Pulmonary artery endothelial cell (primary cell): ENCODE measurements at regions not wholly inside any gene's neighbourhood (a gene's known extent, or its start where the extent isn't known, plus 50 kb on each side); places are given as distances from the start of the nearest gene placed in this dataset.

ENCODE experiments used
- DNase-seq: peaks from one replicate; pipeline ENCODE4 v3.0.0-alpha.2; 2011; ENCODE audit warnings: low read depth, low spot score

- DNase-seq = no peak
These were observed 509.9 kb downstream of the ZNF608 start for GRCh38 chr5:124236361-124237205.

DNA sequence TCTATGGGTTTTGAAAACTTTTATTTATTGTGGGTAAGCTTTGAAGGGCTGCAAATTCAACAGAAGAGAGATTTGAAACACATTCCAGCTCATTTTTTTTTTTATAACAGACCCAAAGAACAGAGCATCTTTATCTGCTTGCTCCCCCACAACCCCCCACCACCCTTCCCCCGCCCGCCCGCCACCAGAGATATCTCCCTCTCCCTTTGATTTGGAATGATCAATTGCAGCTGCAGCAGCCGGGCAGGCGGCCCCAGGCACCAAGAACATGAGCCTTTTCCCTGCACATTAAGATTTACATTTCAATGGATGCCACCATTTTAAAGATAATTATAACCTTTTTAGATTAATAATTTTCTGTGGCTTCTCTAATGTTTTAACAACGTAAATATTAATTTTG lies 510.9 kb downstream of the ZNF608 start:
- no peak for DNase-seq

DNA sequence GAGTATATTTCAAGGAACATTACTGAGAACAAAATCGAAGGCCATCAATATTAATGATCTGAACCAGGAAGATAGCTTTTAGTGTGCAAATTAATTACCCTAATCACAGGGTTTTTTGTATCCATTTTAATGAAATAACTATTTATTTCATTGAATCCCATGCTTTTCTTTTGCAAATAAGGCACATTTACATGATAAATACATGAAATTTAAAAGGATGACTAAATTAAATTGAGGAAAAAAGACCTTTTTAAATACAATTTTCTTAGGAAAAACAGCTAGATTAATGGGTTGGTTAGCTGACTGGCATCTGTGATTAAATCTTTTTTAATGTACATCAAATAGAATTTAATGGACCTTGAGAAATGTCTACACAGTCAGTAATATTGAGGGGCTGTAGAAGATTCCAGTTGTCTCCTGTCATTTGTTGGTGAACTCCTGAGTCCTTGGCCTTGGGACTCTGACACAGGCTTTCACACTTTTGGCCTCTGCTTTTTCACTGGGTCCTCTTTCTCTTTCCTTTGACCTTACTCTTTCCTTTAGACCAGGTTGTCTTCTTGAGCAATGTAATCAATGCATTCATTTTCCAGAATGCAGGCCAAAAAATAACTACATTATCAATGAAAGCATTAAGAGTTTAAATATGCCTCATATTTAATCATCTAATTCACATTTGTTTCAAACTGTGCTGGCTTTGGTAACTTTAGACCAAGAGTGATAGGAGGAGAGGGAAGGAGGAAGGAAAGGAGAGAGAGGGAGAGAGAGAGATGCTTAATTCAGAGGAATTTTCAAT lies 511.5 kb downstream of the ZNF608 start:
- no peak for DNase-seq

DNA sequence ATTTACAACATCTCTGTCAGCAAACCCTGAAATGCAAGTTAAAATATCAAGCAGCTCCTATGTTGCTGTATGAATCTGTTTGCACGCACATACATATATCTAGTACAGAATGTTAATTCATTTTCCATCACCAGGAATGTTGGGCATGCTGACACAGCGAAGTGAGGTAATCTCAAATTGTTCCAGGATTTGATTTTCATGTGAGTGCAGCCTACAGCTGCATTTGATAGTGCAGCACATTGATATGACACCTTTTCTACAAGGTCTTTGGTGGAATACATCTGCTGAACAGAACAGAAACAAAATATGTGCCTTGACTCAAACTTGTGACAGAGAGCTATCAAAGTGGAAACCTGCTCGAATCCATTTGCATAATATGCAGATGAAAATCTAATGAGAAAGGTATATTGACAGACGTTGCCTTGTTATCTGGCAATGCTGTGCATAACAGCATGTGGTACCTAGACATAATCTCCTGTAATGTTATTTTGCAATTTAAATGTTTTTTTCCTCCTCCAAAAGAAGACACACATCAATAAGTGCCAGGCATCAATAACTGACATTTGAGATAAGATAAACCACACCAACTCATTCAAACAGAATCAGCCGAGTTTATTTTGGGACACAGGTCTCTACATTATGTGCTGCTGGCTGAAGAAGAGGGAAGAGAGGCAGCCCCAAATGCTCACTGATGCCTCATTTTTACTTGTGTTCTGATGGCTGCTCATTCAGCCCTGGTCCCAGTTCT lies 512.2 kb downstream of the ZNF608 start:
- DNase-seq = no peak

- DNase-seq = no peak
These were observed 513.9 kb downstream of the ZNF608 start for GRCh38 chr5:124232515-124232914.

DNA sequence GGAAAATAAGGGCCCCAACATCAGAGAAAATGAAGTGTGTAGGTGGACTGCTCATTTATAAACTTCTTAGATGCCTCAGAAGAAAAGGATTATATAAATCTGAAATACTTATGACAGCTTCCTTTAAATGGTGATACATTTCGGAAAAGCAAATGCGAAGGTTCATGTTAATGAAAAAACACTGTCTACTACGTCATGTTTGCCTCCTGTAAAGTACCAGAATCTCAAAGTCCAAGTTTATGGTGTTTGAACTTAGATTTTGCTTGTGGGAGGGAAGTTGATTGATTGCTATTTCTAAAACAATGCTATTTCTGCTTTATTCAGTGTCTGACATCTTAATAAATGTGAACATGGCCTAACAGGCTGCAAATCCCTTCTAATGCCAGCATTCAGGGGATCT lies 514.6 kb downstream of the ZNF608 start:
- DNase-seq = no peak

- DNase-seq = no peak
These were observed 515.2 kb downstream of the ZNF608 start for GRCh38 chr5:124231230-124231629.

- no peak for DNase-seq
These were observed 516.0 kb downstream of the ZNF608 start for GRCh38 chr5:124230456-124230855.

DNA sequence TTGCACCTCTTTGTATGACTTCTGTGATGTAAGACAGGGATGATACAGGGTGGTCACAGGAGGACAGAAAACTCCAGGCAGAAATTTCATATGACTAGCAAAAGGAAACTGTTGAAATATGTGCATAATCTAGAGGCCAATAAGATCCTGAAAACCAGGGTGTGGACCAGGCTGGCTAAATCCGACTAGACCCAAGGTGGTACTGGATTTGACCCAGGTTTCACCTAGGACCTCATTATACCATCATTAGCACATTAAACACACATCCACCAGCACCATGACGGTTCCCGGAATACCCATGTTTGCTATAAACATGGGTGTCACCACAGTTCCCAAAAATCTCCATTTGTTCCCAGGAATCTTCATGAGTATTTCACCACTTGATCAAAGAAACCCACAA lies 517.1 kb downstream of the ZNF608 start:
- DNase-seq = no peak

- DNase-seq = no peak
These were observed 518.5 kb downstream of the ZNF608 start for GRCh38 chr5:124227914-124228313.

GRCh38 chr5:124220418-124220817 lies 526.0 kb downstream of the ZNF608 start:
- no peak for DNase-seq

DNA sequence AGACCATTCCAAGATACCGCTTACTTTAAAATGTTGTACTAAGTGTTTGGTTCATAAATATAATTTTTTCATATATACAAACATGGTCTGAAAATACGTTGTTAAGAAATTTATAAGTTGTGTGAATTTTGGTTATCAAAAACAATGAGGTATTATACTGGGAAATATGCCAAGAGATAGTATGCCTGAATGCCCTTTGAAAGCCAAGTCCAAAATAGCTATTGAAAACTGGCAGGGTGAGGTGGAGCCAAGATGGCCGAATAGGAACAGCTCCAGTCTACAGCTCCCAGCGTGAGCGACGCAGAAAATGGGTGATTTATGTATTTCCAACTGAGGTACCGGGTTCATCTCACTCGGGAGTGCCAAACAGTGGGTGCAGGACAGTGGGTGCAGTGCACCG lies 533.5 kb downstream of the ZNF608 start:
- no peak for DNase-seq

DNA sequence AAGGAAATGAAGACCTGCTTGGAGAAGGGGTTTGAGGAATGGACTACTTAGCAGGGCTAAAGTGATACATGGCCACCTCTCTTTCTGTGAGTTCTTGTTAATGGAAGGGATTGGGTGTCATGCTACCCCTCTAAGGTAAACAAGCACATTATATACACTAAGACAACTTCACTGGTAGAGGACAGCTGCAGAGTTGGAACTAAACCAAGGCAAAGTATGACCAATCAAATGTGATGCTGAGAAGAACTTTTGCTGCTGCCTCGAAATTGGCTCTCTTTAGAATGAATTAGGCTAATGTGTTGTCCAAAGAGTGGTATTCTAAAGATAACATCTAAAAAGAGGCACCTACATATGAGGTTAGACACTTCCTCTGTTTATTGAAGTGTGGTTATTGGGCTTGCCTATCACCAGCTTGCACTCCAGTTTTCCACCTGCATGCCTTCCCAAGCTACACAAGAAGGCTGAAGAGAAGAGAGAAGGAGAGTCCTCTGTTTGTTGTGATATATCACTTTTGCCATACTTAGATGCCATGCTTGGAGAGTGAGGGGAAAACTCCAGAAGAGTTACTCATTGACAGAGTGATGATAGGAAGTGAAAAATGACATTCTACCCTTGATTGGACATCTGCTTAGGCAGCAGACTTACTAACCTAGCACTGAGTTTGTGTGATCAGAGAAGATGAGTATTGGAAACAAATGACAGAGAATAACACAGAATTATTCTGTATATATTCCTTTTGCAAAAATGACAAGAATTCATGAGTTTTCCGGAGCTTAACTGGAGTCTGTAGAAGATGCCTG lies 536.1 kb downstream of the ZNF608 start:
- no peak for DNase-seq

- no peak for DNase-seq
These were observed 539.3 kb downstream of the ZNF608 start for GRCh38 chr5:124207118-124207517.

DNA sequence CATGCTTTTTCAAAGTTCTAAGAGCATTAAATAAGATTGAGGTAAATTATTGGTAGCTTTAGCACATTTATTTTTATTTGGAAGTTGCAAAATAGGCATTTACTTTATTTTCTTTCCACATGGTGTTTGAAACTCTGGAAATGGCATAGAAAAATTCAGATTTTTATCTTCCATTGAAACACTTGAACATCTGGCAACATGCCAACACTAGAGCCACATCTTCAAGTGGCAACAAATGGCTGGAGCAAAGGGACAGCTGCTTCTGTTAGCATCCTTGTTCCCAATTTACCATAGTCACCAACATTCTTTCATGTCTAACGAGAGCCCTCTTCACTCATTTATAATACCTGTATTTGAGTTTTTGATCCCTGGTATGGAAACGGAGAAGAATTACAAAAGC lies 539.9 kb downstream of the ZNF608 start:
- no peak for DNase-seq

DNA sequence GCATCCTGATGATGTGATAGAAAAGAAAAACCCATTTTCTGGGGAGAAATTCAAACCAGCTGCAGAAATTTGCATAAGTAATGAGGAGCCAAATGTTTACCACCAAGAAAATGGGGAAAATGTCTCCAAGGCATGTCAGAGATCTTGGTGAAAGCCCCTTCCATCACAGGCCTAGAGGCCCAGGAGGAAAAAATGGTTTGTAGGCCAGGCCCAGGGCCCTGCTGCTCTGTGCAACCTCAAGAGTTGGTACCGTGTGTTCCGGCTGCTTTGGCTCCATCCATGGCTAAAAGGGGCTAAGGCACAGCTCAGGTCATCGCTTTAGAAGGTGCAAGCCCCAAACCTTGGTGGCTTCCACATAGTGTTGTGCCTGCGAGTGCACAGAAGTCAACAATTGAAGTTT lies 543.1 kb downstream of the ZNF608 start:
- DNase-seq = no peak

- no peak for DNase-seq
These were observed 546.1 kb downstream of the ZNF608 start for GRCh38 chr5:124200381-124200780.

DNA sequence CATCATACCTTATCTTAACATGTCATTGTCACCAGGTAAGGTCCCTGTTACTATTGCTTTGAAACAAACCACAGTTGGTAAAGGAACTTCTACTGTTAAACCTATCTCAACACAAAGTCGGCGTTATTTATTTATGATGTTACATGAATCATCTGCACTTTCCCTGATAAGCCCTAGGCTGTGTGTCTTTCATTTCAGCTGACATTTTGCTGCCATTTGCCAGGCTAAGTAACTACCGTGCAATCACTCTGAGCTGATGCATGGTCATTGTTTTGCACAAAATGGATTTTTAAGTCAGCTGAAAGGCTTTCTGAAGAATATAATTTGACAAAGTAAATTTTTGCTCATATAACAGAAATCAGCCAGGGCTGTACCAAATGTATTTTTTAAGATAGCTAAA lies 546.5 kb downstream of the ZNF608 start:
- no peak for DNase-seq

DNA sequence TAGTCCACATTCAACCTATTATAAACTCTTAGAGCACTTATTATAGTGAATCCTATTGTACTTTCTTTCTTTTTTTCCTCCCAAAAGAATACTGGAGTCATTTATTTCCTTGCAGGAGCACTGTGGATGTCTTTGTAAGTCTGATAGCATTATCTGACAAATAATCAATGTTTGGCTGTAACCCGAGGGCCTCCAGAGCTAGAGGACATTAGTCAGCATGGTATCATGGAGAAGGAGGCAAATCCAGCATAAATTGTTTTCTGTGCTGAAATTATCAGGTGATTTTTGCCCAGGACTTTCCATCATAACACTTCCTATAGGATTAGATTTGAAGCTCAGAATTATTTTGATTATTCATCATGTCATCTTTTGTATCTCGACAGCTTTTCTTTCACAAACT lies 551.0 kb downstream of the ZNF608 start:
- DNase-seq = no peak

- DNase-seq = no peak
These were observed 552.2 kb downstream of the ZNF608 start for GRCh38 chr5:124194282-124194681.

GRCh38 chr5:124193371-124193789 lies 553.1 kb downstream of the ZNF608 start:
- no peak for DNase-seq
